ENCODE measurements at regions not wholly inside any gene's neighbourhood (a gene's known extent, or its start where the extent isn't known, plus 50 kb on each side); places are given as distances from the start of the nearest gene placed in this dataset.

- DNase-seq (ENCODE audit: low spot score) (no peak), ATAC-seq (no peak)
- Mint-ChIP-seq H3K36me3 (no peaks in the 10 kb centered on the region), H3K9me3 (0 out of 2 replicates have a peak, but pooled peaks cover under 1% of the 10 kb centered on the region), H3K4me3 (no peak overlapping the region), H3K27me3 (ENCODE audit: low read depth) (no peaks in the 10 kb centered on the region), H3K4me1 (no peaks in the 10 kb centered on the region), H3K27ac (no peak overlapping the region)
- ChIA-PET POLR2A (no interaction called here), CTCF (no interaction called here)
- TF ChIP-seq MXD4 (CRISPR knock-in tag; IDR thresholded peaks at IDR 0.05; ENCODE audit: borderline replicate concordance), result no peak
- TF ChIP-seq ZNF121 (CRISPR knock-in tag; IDR thresholded peaks at IDR 0.05), result no peak
- TF ChIP-seq ELF4 (CRISPR knock-in tag; IDR thresholded peaks at IDR 0.05; ENCODE audit: low read depth), result no peak
- no peak for TF ChIP-seq MLX (CRISPR knock-in tag; IDR thresholded peaks at IDR 0.05)
- TF ChIP-seq SP1 (CRISPR knock-in tag; conservative IDR thresholded peaks at IDR 0.05), result no peak
- no peak for TF ChIP-seq E2F4 (CRISPR knock-in tag; IDR thresholded peaks at IDR 0.05; ENCODE audit: borderline replicate concordance, low read depth)
- no peak for TF ChIP-seq OVOL2 (CRISPR knock-in tag; IDR thresholded peaks at IDR 0.05; ENCODE audit: borderline replicate concordance)
Observed at GRCh38 chr2:194686569-194686968, 970.5 kb upstream of the SLC39A10 start.

- TF ChIP-seq, protein P1, sequence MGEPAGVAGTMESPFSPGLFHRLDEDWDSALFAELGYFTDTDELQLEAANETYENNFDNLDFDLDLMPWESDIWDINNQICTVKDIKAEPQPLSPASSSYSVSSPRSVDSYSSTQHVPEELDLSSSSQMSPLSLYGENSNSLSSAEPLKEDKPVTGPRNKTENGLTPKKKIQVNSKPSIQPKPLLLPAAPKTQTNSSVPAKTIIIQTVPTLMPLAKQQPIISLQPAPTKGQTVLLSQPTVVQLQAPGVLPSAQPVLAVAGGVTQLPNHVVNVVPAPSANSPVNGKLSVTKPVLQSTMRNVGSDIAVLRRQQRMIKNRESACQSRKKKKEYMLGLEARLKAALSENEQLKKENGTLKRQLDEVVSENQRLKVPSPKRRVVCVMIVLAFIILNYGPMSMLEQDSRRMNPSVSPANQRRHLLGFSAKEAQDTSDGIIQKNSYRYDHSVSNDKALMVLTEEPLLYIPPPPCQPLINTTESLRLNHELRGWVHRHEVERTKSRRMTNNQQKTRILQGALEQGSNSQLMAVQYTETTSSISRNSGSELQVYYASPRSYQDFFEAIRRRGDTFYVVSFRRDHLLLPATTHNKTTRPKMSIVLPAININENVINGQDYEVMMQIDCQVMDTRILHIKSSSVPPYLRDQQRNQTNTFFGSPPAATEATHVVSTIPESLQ (CRISPR knock-in tag; IDR thresholded peaks at IDR 0.05), result no peak
- TF ChIP-seq NR3C1 (CRISPR knock-in tag; conservative IDR thresholded peaks at IDR 0.05; ENCODE audit: low read depth), result no peak
- no peak for TF ChIP-seq ETV6 (CRISPR knock-in tag; IDR thresholded peaks at IDR 0.05)
- TF ChIP-seq, protein P2, sequence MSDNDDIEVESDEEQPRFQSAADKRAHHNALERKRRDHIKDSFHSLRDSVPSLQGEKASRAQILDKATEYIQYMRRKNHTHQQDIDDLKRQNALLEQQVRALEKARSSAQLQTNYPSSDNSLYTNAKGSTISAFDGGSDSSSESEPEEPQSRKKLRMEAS (CRISPR knock-in tag; IDR thresholded peaks at IDR 0.05), result no peak
- TF ChIP-seq ZNF138 (CRISPR knock-in tag; conservative IDR thresholded peaks at IDR 0.05), result no peak
- no peak for TF ChIP-seq CBFB (CRISPR knock-in tag; IDR thresholded peaks at IDR 0.05; ENCODE audit: low read depth)
- TF ChIP-seq TCF7 (CRISPR knock-in tag; IDR thresholded peaks at IDR 0.05; ENCODE audit: low read depth), result no peak
- no peak for TF ChIP-seq GTF2I (CRISPR knock-in tag; conservative IDR thresholded peaks at IDR 0.05)
- Mint-ChIP-seq H3K4me3 (no peak overlapping the region), H3K27ac (no peak overlapping the region), H3K4me1 (no peaks in the 10 kb centered on the region), H3K27me3 (ENCODE audit: low read depth) (no peaks in the 10 kb centered on the region), H3K36me3 (no peaks in the 10 kb centered on the region), H3K9me3 (no peaks in the 10 kb centered on the region)
- ChIA-PET POLR2A (no interaction called here), CTCF (no interaction called here)
- DNase-seq (ENCODE audit: low spot score) (no peak), ATAC-seq (no peak)
Observed at GRCh38 chr2:194674043-194674442, 983.0 kb upstream of the SLC39A10 start.

- Mint-ChIP-seq H3K9me3 (no peaks in the 10 kb centered on the region), H3K4me1 (no peaks in the 10 kb centered on the region), H3K4me3 (no peak overlapping the region), H3K36me3 (no peaks in the 10 kb centered on the region), H3K27me3 (ENCODE audit: low read depth) (no peaks in the 10 kb centered on the region), H3K27ac (no peak overlapping the region)
- ChIA-PET CTCF (no interaction called here), POLR2A (no interaction called here)
- DNase-seq (ENCODE audit: low spot score) (no peak), ATAC-seq (no peak)
- TF ChIP-seq SOX15 (CRISPR knock-in tag; IDR thresholded peaks at IDR 0.05) (no peak), RORB (CRISPR knock-in tag; IDR thresholded peaks at IDR 0.05) (no peak), NR3C1 (CRISPR knock-in tag; conservative IDR thresholded peaks at IDR 0.05; ENCODE audit: low read depth) (no peak), KAT7 (CRISPR knock-in tag; IDR thresholded peaks at IDR 0.05; ENCODE audit: borderline replicate concordance) (no peak), FOXJ3 (CRISPR knock-in tag; IDR thresholded peaks at IDR 0.05; ENCODE audit: borderline replicate concordance) (no peak), USF2 (CRISPR knock-in tag; IDR thresholded peaks at IDR 0.05) (no peak), FOXK1 (CRISPR knock-in tag; IDR thresholded peaks at IDR 0.05) (no peak), TCF7 (CRISPR knock-in tag; IDR thresholded peaks at IDR 0.05; ENCODE audit: low read depth) (no peak), FOXP1 (CRISPR knock-in tag; IDR thresholded peaks at IDR 0.05; ENCODE audit: borderline replicate concordance) (no peak), ZNF671 (CRISPR knock-in tag; IDR thresholded peaks at IDR 0.05) (no peak), E2F1 (CRISPR knock-in tag; IDR thresholded peaks at IDR 0.05) (no peak)
- TF ChIP-seq, protein P3, sequence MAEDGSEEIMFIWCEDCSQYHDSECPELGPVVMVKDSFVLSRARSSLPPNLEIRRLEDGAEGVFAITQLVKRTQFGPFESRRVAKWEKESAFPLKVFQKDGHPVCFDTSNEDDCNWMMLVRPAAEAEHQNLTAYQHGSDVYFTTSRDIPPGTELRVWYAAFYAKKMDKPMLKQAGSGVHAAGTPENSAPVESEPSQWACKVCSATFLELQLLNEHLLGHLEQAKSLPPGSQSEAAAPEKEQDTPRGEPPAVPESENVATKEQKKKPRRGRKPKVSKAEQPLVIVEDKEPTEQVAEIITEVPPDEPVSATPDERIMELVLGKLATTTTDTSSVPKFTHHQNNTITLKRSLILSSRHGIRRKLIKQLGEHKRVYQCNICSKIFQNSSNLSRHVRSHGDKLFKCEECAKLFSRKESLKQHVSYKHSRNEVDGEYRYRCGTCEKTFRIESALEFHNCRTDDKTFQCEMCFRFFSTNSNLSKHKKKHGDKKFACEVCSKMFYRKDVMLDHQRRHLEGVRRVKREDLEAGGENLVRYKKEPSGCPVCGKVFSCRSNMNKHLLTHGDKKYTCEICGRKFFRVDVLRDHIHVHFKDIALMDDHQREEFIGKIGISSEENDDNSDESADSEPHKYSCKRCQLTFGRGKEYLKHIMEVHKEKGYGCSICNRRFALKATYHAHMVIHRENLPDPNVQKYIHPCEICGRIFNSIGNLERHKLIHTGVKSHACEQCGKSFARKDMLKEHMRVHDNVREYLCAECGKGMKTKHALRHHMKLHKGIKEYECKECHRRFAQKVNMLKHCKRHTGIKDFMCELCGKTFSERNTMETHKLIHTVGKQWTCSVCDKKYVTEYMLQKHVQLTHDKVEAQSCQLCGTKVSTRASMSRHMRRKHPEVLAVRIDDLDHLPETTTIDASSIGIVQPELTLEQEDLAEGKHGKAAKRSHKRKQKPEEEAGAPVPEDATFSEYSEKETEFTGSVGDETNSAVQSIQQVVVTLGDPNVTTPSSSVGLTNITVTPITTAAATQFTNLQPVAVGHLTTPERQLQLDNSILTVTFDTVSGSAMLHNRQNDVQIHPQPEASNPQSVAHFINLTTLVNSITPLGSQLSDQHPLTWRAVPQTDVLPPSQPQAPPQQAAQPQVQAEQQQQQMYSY (CRISPR knock-in tag; IDR thresholded peaks at IDR 0.05), result no peak
Observed at GRCh38 chr2:194672994-194673393, 984.0 kb upstream of the SLC39A10 start.

Data from WTC11 (cell line).